ENCODE measurements at regions not wholly inside any gene's neighbourhood (a gene's known extent, or its start where the extent isn't known, plus 50 kb on each side); places are given as distances from the start of the nearest gene placed in this dataset.

GRCh38 chr1:29629814-29630516 is 393.6 kb downstream of the PTPRU start:
- TF ChIP-seq CTCF (IDR thresholded peaks at IDR 0.05) (no peak), EP300 (IDR thresholded peaks at IDR 0.05) (no peak)

All from upper lobe of left lung (tissue), 4 donors.